GM18951 (cell line): ENCODE measurements at regions not wholly inside any gene's neighbourhood (a gene's known extent, or its start where the extent isn't known, plus 50 kb on each side); places are given as distances from the start of the nearest gene placed in this dataset.
"Not testable (repeated sequence)": the region's sequence is repeated elsewhere in the genome, so short reads cannot be mapped to it uniquely, and the experiment has no call there.

Source experiments
- POLR2A ChIP-seq: IDR thresholded peaks from 4 replicates; pipeline ENCODE4 v1.6.1; 2011; ENCODE audit warnings: mild to moderate bottlenecking; ENCODE audit not compliant: insufficient read length, insufficient read depth; ENCODE audit errors: extremely low read depth
- in situ Hi-C: fragments of 300-500 bp; cut with MboI; formaldehyde crosslinking; loops from one replicate; pipeline ENCODE4 v1.12.0; 2022; ENCODE audit warnings: low sequenced_read_pairs, mixed read lengths, inconsistent platforms; ENCODE audit not compliant: unreplicated experiment

GRCh38 chr11:98390391-98390790 is 630.4 kb upstream of the CNTN5 start:
- in situ Hi-C loops, result no loop called here
- TF ChIP-seq POLR2A, result no peak

- in situ Hi-C loops, result not testable (repeated sequence)
Measured at GRCh38 chr11:98394500-98394899, 626.2 kb upstream of the CNTN5 start.

GRCh38 chr11:98398508-98398907 is 622.2 kb upstream of the CNTN5 start:
- no peak for TF ChIP-seq POLR2A
- in situ Hi-C loops, result no loop called here

GRCh38 chr11:98409069-98409468 is 611.7 kb upstream of the CNTN5 start:
- in situ Hi-C loops, result no loop called here
- no peak for TF ChIP-seq POLR2A

GRCh38 chr11:98411777-98412176 is 609.0 kb upstream of the CNTN5 start:
- no peak for TF ChIP-seq POLR2A
- in situ Hi-C loops, result no loop called here

GRCh38 chr11:98417256-98417755 is 603.4 kb upstream of the CNTN5 start:
- no peak for TF ChIP-seq POLR2A
- in situ Hi-C loops, result no loop called here

- in situ Hi-C loops, result no loop called here
- TF ChIP-seq POLR2A, result no peak
Measured at GRCh38 chr11:98423933-98424332, 596.8 kb upstream of the CNTN5 start.

GRCh38 chr11:98424773-98425172 is 596.0 kb upstream of the CNTN5 start:
- in situ Hi-C loops, result not testable (repeated sequence)

GRCh38 chr11:98431463-98432359 is 589.0 kb upstream of the CNTN5 start:
- TF ChIP-seq POLR2A, result no peak
- in situ Hi-C loops, result no loop called here

GRCh38 chr11:98434296-98434695 is 586.5 kb upstream of the CNTN5 start:
- in situ Hi-C loops, result no loop called here
- TF ChIP-seq POLR2A, result no peak

GRCh38 chr11:98453378-98453777 is 567.4 kb upstream of the CNTN5 start:
- TF ChIP-seq POLR2A, result no peak
- in situ Hi-C loops, result no loop called here

GRCh38 chr11:98455500-98456307 is 565.0 kb upstream of the CNTN5 start:
- no peak for TF ChIP-seq POLR2A
- in situ Hi-C loops, result no loop called here

- in situ Hi-C loops, result no loop called here
- no peak for TF ChIP-seq POLR2A
Measured at GRCh38 chr11:98456308-98456680, 564.5 kb upstream of the CNTN5 start.

- no peak for TF ChIP-seq POLR2A
- in situ Hi-C loops, result no loop called here
Measured at GRCh38 chr11:98495016-98495415, 525.7 kb upstream of the CNTN5 start.

- TF ChIP-seq POLR2A, result no peak
- in situ Hi-C loops, result no loop called here
Measured at GRCh38 chr11:98495601-98496000, 525.1 kb upstream of the CNTN5 start.
